Testis (tissue), 2 donors: ENCODE measurements at regions not wholly inside any gene's neighbourhood (a gene's known extent, or its start where the extent isn't known, plus 50 kb on each side); places are given as distances from the start of the nearest gene placed in this dataset.
"Not testable (repeated sequence)": the region's sequence is repeated elsewhere in the genome, so short reads cannot be mapped to it uniquely, and the experiment has no call there.

Experiments
- DNase-seq: peaks from one replicate; pipeline ENCODE4 v3.0.0-alpha.2; 2019
- H3K27ac ChIP-seq, 2 donors: fragments of 200-600 bp; sonication (generic); one replicate each; pipeline ENCODE4 v1.5.1; 2019
- H3K27me3 ChIP-seq: fragments of 200-600 bp; sonication (generic); one replicate; pipeline ENCODE4 v1.5.1; 2019
- H3K36me3 ChIP-seq: fragments of 200-600 bp; sonication (generic); one replicate; pipeline ENCODE4 v1.5.1; 2017; ENCODE audit warnings: low read depth; ENCODE audit errors: missing control alignments
- H3K4me1 ChIP-seq: fragments of 200-600 bp; sonication (generic); one replicate; pipeline ENCODE4 v1.5.1; 2019
- H3K4me3 ChIP-seq, 2 donors: fragments of 200-600 bp; sonication (generic); one replicate each; pipeline ENCODE4 v1.5.1; 2017 to 2019
- H3K9me3 ChIP-seq: fragments of 200-600 bp; sonication (generic); one replicate; pipeline ENCODE4 v1.5.1; 2017
- POLR2A ChIP-seq: fragments of 450-650 bp; IDR thresholded peaks from one replicate; pipeline ENCODE4 v1.6.1; 2017; ENCODE audit warnings: antibody characterized with exemption, mild to moderate bottlenecking, moderate library complexity
- WGBS, 2 donors: methylation state at CpG; one replicate each; pipeline ENCODE4 v1.1.5; 2018; 5-methylcytosine and 5-hydroxymethylcytosine counted together
- intact Hi-C: fragments of 100-400 bp; cut with DNase I; formaldehyde crosslinking; loops from one replicate; pipeline ENCODE4 v1.15.1; 2023; ENCODE audit warnings: low total_unique reads
- TF ChIP-seq, protein P1 (sequence below), 3 experiments: fragments of 450-650 bp in 2 of 3; fragments of 200-600 bp in 1 of 3; sonication (generic) in 1 of 3; IDR thresholded peaks; one replicate each; pipeline ENCODE4 v1.5.1; 2016 to 2019; ENCODE audit warnings: antibody characterized with exemption in 3 of 3, mild to moderate bottlenecking in 2 of 3, moderate library complexity in 1 of 3

DNA sequence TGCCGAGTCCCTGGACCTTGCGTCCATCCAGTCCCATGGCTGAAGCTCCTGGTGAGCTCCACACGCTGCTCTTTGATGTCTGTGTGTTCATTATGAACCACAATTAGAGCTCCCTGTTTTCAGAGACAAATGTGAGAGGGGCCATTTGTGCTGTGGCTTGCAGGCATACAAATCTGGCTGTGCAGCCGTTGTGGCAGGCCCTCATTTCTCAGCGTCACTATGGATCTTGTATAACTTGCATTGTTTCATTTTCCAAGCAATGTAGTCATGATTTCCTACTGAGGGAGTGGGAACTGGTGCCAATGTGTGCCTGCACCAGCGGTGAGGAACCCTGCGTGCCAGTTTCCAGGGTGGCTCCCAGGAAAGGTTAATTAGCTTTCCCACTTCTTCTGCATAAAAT is 542.6 kb downstream of the TMEM114 start:
- Histone ChIP-seq H3K4me1 (no peaks in the 10 kb centered on the region), H3K27ac (no peak overlapping the region), H3K9me3 (no peaks in the 10 kb centered on the region), H3K4me3 (no peak overlapping the region), H3K27me3 (no peaks in the 10 kb centered on the region), H3K36me3 (no peaks in the 10 kb centered on the region)
- WGBS, 2 donors: 78 to 79% methylated on average over 7 of the region's 7 CpGs
- no peak for DNase-seq
- TF ChIP-seq, protein P1, sequence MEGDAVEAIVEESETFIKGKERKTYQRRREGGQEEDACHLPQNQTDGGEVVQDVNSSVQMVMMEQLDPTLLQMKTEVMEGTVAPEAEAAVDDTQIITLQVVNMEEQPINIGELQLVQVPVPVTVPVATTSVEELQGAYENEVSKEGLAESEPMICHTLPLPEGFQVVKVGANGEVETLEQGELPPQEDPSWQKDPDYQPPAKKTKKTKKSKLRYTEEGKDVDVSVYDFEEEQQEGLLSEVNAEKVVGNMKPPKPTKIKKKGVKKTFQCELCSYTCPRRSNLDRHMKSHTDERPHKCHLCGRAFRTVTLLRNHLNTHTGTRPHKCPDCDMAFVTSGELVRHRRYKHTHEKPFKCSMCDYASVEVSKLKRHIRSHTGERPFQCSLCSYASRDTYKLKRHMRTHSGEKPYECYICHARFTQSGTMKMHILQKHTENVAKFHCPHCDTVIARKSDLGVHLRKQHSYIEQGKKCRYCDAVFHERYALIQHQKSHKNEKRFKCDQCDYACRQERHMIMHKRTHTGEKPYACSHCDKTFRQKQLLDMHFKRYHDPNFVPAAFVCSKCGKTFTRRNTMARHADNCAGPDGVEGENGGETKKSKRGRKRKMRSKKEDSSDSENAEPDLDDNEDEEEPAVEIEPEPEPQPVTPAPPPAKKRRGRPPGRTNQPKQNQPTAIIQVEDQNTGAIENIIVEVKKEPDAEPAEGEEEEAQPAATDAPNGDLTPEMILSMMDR (IDR thresholded peaks at IDR 0.05): no peak
- intact Hi-C loops: no loop called here

DNA sequence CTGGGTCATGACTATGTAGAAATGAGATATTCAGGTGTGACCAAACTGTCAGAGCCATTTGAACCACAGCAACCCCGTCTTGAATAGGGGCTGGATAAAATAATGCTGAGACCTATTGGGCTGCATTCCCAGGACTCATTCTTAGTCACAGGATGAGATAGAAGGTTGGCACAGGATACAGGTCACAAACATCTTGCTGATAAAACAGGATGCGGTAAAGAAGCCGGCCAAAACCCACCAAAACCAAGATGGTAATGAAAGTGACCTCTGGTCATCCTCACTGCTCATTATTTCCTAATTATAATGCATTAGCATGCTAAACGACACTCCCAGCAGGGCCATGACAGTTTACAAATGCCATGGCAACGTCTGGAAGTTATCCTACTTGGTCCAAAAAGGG is 545.5 kb downstream of the TMEM114 start:
- no peak overlapping the region for H3K27ac ChIP-seq
- H3K36me3 ChIP-seq: no peaks in the 10 kb centered on the region
- DNase-seq: no peak
- H3K9me3 ChIP-seq: no peaks in the 10 kb centered on the region
- TF ChIP-seq, protein P1 (IDR thresholded peaks at IDR 0.05): no peak
- no peak for TF ChIP-seq POLR2A
- WGBS, 2 donors: 33 to 69% methylated on average over 5 of the region's 5 CpGs
- H3K4me3 ChIP-seq: no peak overlapping the region
- intact Hi-C loops: no loop called here
- no peaks in the 10 kb centered on the region for H3K4me1 ChIP-seq
- H3K27me3 ChIP-seq: no peaks in the 10 kb centered on the region

DNA sequence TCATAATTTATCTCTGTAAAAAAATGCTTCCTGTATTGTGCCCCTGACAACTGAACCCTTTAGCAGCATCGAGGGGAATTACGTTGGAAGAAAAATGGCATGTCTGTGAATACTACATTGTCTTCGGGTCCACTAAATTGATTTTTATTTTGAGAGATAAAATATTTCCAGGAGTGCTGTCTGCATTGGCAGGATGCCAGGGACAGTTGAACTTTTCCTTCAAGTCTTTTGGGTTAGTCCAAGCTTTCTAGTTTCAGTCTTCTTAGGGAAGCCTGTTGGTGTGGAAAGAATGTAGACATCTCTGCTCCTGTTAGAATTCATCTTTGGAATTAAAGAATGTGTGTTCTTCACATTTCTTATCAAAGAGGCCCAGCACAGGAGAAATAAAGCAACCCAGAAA is 557.9 kb downstream of the TMEM114 start:
- no peaks in the 10 kb centered on the region for H3K4me1 ChIP-seq
- no peak overlapping the region for H3K4me3 ChIP-seq
- H3K9me3 ChIP-seq: no peaks in the 10 kb centered on the region
- TF ChIP-seq, protein P1 (IDR thresholded peaks at IDR 0.05): no peak
- no peak for TF ChIP-seq POLR2A
- WGBS, 2 donors: 36 to 42% methylated on average over 3 of the region's 3 CpGs
- H3K27me3 ChIP-seq: no peaks in the 10 kb centered on the region
- no peak for DNase-seq
- H3K36me3 ChIP-seq: no peaks in the 10 kb centered on the region
- intact Hi-C loops: no loop called here
- no peak overlapping the region for H3K27ac ChIP-seq

DNA sequence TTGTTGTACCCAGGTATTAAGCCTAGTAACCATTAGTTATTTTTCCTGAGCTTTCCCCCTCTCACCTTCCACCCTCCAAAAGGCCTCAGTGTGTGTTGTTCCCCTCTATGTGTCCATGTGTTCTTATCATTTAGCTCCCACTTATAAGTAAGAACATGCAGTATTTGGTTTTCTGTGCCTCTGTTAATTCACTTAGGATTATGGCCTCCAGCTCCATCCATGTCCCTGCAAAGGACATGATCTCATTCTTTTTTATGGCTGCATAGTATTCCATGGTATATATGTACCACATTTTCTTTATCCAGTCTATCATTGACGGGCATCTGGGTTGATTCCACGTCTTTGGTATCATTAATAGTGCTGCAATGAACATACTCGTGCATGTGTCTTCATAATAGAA is 560.3 kb downstream of the TMEM114 start:
- H3K27me3 ChIP-seq, intact Hi-C loops, H3K4me1 ChIP-seq, H3K4me3 ChIP-seq, DNase-seq, H3K27ac ChIP-seq, H3K36me3 ChIP-seq, H3K9me3 ChIP-seq: not testable (repeated sequence)
- WGBS, 2 donors: 84 to 88% methylated on average over 3 of the region's 3 CpGs

- intact Hi-C loops: no loop called here
Observed at GRCh38 chr16:8026450-8026849, 563.9 kb downstream of the TMEM114 start.

More at GRCh38 chr16:8026450-8026849, 563.9 kb downstream of the TMEM114 start:
- Histone ChIP-seq H3K36me3 (no peaks in the 10 kb centered on the region), H3K4me3 (no peak overlapping the region), H3K4me1 (no peaks in the 10 kb centered on the region), H3K27me3 (no peaks in the 10 kb centered on the region), H3K9me3 (no peaks in the 10 kb centered on the region), H3K27ac (no peak overlapping the region)
- no peak for TF ChIP-seq POLR2A
- TF ChIP-seq, protein P1 (IDR thresholded peaks at IDR 0.05): no peak
- peak; percentile 30 for DNase-seq
- WGBS, 2 donors: 50% methylated on average over 5 of the region's 5 CpGs
